Neural cell (in vitro differentiated cells): ENCODE measurements at regions not wholly inside any gene's neighbourhood (a gene's known extent, or its start where the extent isn't known, plus 50 kb on each side); places are given as distances from the start of the nearest gene placed in this dataset.

Source experiments
- H2AFZ ChIP-seq: fragments of 200-600, 300-800 bp; sonication (generic), shearing (Covaris generic); 2 replicates; pipeline ENCODE4 v1.6.0; 2014; ENCODE audit warnings: low read depth, mild to moderate bottlenecking, antibody characterized with exemption, low read length, moderate library complexity
- H3F3A ChIP-seq: fragments of 200-600 bp; shearing (Covaris generic); 2 replicates; pipeline ENCODE4 v1.6.1; 2016; ENCODE audit warnings: mild to moderate bottlenecking, moderate library complexity, mixed read lengths, antibody characterized with exemption, low read length; ENCODE audit not compliant: insufficient read depth, poor library complexity, severe bottlenecking
- H3K27ac ChIP-seq: fragments of 200-600, 300-800 bp; sonication (generic), shearing (Covaris generic); 2 replicates; pipeline ENCODE4 v1.5.1; 2014; ENCODE audit warnings: mild to moderate bottlenecking, low read length, moderate library complexity
- H3K27me3 ChIP-seq: fragments of 300-800, 200-600 bp; sonication (generic), shearing (Covaris generic); 2 replicates; pipeline ENCODE4 v1.6.0; 2014; ENCODE audit warnings: mild to moderate bottlenecking, low read depth, low read length, moderate library complexity; ENCODE audit not compliant: insufficient read depth
- H3K36me3 ChIP-seq: fragments of 300-800, 200-600 bp; sonication (generic), shearing (Covaris generic); 2 replicates; pipeline ENCODE4 v1.5.1; 2014; ENCODE audit warnings: mild to moderate bottlenecking, antibody characterized with exemption, low read length, moderate library complexity; ENCODE audit not compliant: insufficient read depth
- H3K4me2 ChIP-seq: fragments of 300-800, 200-600 bp; sonication (generic), shearing (Covaris generic); 2 replicates; pipeline ENCODE4 v1.6.0; 2014; ENCODE audit warnings: mild to moderate bottlenecking, low read length
- H3K4me3 ChIP-seq: fragments of 300-800, 200-600 bp; sonication (generic), shearing (Covaris generic); 2 replicates; pipeline ENCODE4 v1.5.1; 2014; ENCODE audit warnings: mild to moderate bottlenecking, low read length, moderate library complexity
- H3K79me2 ChIP-seq: fragments of 200-600 bp; shearing (Covaris generic); replicated peaks from 2 replicates; pipeline ENCODE4 v1.6.0; 2014; ENCODE audit warnings: mild to moderate bottlenecking, low read length, moderate library complexity; ENCODE audit not compliant: insufficient read depth
- H3K9ac ChIP-seq: fragments of 300-800, 200-600 bp; sonication (generic), shearing (Covaris generic); 2 replicates; pipeline ENCODE4 v1.6.1; 2016; ENCODE audit warnings: mild to moderate bottlenecking, low read length, mixed read lengths
- H3K9me2 ChIP-seq: fragments of 200-600 bp; shearing (Covaris generic); 2 replicates; pipeline ENCODE4 v1.6.1; 2016; ENCODE audit warnings: mild to moderate bottlenecking, low read length, mixed read lengths; ENCODE audit not compliant: insufficient read depth
- H3K9me3 ChIP-seq: fragments of 200-600, 300-800 bp; sonication (generic), shearing (Covaris generic); 2 replicates; pipeline ENCODE4 v1.6.1; 2016; ENCODE audit warnings: mild to moderate bottlenecking, mixed run types, low read length, moderate library complexity, mixed read lengths
- H4K20me1 ChIP-seq: fragments of 200-600 bp; shearing (Covaris generic); 2 replicates; pipeline ENCODE4 v1.6.1; 2016; ENCODE audit warnings: mild to moderate bottlenecking, mixed run types; ENCODE audit not compliant: insufficient read depth
- EP300 ChIP-seq: fragments of 450-650 bp; conservative IDR thresholded peaks from 2 replicates; pipeline ENCODE4 v1.6.1; 2014; ENCODE audit warnings: antibody characterized with exemption, mild to moderate bottlenecking, moderate library complexity; ENCODE audit not compliant: poor library complexity, severe bottlenecking
- EZH2 ChIP-seq: fragments of 200-600, 300-800 bp; shearing (Covaris generic), sonication (generic); IDR thresholded peaks from 2 replicates; pipeline ENCODE4 v1.6.1; 2014; ENCODE audit warnings: antibody characterized with exemption, low read length, borderline replicate concordance, mild to moderate bottlenecking; ENCODE audit not compliant: insufficient read depth, poor library complexity, severe bottlenecking
- MXI1 ChIP-seq: fragments of 450-650 bp; conservative IDR thresholded peaks from 2 replicates; pipeline ENCODE4 v1.6.1; 2014; ENCODE audit warnings: antibody characterized with exemption, mild to moderate bottlenecking; ENCODE audit not compliant: poor library complexity, severe bottlenecking
- POLR2AphosphoS5 ChIP-seq: IDR thresholded peaks from 2 replicates; pipeline ENCODE4 v1.6.1; 2012
- RAD21 ChIP-seq: fragments of 450-650 bp; conservative IDR thresholded peaks from 2 replicates; pipeline ENCODE4 v1.6.1; 2014; ENCODE audit warnings: antibody characterized with exemption, mild to moderate bottlenecking, moderate library complexity
- SMC3 ChIP-seq: fragments of 450-650 bp; conservative IDR thresholded peaks from 2 replicates; pipeline ENCODE4 v1.6.1; 2014; ENCODE audit warnings: antibody characterized with exemption, mild to moderate bottlenecking, moderate library complexity; ENCODE audit not compliant: poor library complexity
- TAF1 ChIP-seq: IDR thresholded peaks from 2 replicates; pipeline ENCODE4 v1.6.1; 2012; ENCODE audit warnings: low read depth
- TF ChIP-seq, protein P1 (sequence below): IDR thresholded peaks from 2 replicates; pipeline ENCODE4 v1.6.1; 2012; ENCODE audit warnings: borderline replicate concordance
- TF ChIP-seq, protein P2 (sequence below): fragments of 450-650 bp; IDR thresholded peaks from 2 replicates; pipeline ENCODE4 v1.5.1; 2014; ENCODE audit warnings: antibody characterized with exemption, mild to moderate bottlenecking, moderate library complexity; ENCODE audit not compliant: poor library complexity, severe bottlenecking

DNA sequence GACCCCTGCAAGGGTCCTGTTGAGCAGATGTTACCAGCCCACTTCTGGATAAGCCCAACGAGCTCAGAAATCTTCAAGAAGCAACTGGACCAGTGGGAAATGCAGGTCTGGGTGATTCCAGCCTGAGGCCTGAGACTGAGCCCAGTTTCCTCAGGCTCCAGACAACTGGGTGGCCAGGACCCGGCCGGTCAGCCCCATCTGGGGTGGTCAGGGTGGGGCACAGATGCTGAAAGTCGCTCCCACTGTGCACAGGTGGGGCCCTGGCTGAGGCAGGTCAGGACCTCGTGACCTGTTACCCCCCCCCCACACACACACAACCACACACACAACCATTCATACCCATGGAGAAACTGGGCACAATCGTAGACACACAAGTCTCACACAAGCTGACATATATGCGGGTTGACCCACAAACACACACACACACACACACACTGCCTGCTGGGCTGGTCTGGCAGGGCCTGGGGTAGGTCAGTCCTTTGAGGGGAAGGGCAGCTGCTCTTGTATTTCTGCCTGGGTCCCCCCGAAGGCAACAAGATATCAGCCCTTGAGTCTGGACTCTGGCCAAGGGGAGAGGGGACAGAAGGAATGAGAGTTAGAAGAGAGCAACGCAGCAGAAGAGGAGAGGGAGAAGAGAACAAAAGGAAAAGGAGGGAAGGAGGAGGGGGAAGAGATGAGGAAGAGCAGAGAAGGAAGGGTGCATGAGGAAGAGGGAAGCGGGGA is 99.0 kb upstream of the CDH5 start:
- Histone ChIP-seq H3F3A (no peaks in the 10 kb centered on the region), H2AFZ (no peak overlapping the region), H3K9me3 (no peaks in the 10 kb centered on the region), H3K4me3 (no peak overlapping the region), H3K36me3 (no peaks in the 10 kb centered on the region), H4K20me1 (no peaks in the 10 kb centered on the region), H3K27ac (no peak overlapping the region), H3K9ac (no peak overlapping the region), H3K4me2 (no peak overlapping the region), H3K9me2 (no peaks in the 10 kb centered on the region), H3K79me2 (no peaks in the 10 kb centered on the region), H3K27me3 (peaks cover 8% of the 10 kb centered on the region)
- no peak for TF ChIP-seq RAD21
- TF ChIP-seq TAF1, result no peak
- TF ChIP-seq, protein P1, sequence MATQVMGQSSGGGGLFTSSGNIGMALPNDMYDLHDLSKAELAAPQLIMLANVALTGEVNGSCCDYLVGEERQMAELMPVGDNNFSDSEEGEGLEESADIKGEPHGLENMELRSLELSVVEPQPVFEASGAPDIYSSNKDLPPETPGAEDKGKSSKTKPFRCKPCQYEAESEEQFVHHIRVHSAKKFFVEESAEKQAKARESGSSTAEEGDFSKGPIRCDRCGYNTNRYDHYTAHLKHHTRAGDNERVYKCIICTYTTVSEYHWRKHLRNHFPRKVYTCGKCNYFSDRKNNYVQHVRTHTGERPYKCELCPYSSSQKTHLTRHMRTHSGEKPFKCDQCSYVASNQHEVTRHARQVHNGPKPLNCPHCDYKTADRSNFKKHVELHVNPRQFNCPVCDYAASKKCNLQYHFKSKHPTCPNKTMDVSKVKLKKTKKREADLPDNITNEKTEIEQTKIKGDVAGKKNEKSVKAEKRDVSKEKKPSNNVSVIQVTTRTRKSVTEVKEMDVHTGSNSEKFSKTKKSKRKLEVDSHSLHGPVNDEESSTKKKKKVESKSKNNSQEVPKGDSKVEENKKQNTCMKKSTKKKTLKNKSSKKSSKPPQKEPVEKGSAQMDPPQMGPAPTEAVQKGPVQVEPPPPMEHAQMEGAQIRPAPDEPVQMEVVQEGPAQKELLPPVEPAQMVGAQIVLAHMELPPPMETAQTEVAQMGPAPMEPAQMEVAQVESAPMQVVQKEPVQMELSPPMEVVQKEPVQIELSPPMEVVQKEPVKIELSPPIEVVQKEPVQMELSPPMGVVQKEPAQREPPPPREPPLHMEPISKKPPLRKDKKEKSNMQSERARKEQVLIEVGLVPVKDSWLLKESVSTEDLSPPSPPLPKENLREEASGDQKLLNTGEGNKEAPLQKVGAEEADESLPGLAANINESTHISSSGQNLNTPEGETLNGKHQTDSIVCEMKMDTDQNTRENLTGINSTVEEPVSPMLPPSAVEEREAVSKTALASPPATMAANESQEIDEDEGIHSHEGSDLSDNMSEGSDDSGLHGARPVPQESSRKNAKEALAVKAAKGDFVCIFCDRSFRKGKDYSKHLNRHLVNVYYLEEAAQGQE, result no peak
- no peak for TF ChIP-seq POLR2AphosphoS5
- TF ChIP-seq MXI1, result no peak
- TF ChIP-seq SMC3, result no peak
- TF ChIP-seq EP300, result no peak
- TF ChIP-seq EZH2, result no peak
- TF ChIP-seq, protein P2, sequence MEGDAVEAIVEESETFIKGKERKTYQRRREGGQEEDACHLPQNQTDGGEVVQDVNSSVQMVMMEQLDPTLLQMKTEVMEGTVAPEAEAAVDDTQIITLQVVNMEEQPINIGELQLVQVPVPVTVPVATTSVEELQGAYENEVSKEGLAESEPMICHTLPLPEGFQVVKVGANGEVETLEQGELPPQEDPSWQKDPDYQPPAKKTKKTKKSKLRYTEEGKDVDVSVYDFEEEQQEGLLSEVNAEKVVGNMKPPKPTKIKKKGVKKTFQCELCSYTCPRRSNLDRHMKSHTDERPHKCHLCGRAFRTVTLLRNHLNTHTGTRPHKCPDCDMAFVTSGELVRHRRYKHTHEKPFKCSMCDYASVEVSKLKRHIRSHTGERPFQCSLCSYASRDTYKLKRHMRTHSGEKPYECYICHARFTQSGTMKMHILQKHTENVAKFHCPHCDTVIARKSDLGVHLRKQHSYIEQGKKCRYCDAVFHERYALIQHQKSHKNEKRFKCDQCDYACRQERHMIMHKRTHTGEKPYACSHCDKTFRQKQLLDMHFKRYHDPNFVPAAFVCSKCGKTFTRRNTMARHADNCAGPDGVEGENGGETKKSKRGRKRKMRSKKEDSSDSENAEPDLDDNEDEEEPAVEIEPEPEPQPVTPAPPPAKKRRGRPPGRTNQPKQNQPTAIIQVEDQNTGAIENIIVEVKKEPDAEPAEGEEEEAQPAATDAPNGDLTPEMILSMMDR, result no peak

DNA sequence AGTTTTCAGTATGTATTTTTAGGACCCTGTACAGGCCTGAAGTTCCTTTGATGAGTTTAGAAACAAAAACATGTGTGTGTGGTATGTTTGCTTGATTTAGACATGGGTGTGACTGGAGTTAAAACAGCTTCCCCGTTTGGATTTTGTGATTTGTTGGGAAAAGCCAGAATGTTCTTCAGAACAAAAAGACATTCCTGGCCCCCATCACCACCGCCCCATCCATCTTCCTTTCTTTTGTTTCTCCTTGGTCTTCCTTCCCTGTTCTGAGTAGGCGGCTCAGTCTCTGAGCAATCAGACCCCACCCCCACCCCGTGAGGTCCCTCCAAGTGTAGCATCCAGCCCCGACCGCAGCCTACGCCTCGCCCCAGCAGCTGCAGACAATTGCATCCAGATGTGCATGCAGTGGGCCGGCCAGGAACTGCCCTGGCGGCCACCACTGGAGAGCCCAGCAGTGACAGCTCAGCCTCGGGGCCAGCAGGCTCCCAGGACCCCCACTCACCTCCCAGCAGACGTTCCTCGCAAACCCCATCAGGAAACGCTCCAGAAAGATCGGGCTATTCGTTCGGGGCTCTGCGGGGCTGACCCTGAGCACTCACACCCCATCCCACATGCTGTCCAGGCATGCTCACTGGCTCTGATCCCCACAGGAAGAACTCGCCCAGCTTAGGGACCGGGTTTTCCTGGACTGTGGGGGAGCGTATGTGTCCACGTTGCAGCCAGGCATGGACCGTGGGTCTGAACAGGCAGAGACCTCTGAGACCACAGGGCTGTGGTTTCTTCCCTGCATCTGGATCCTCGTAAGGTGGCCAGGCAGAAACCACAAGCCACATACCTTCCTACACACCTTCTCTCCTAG is 99.8 kb upstream of the CDH5 start:
- H3K36me3 ChIP-seq, result no peaks in the 10 kb centered on the region
- H3K4me3 ChIP-seq, result no peak overlapping the region
- H3K9ac ChIP-seq, result no peak overlapping the region
- no peaks in the 10 kb centered on the region for H3K9me2 ChIP-seq
- H3K27ac ChIP-seq, result no peak overlapping the region
- TF ChIP-seq EZH2 (no peak), EP300 (no peak), SMC3 (no peak), MXI1 (no peak), TAF1 (no peak), RAD21 (no peak), POLR2AphosphoS5 (no peak)
- TF ChIP-seq, protein P2, result no peak
- TF ChIP-seq, protein P1, result no peak
- no peaks in the 10 kb centered on the region for H3K9me3 ChIP-seq
- no peaks in the 10 kb centered on the region for H3K79me2 ChIP-seq
- no peaks in the 10 kb centered on the region for H4K20me1 ChIP-seq
- H3K4me2 ChIP-seq, result no peak overlapping the region
- no peak overlapping the region for H2AFZ ChIP-seq
- H3F3A ChIP-seq, result no peaks in the 10 kb centered on the region
- H3K27me3 ChIP-seq, result peaks cover 8% of the 10 kb centered on the region
